ENCODE measurements at regions not wholly inside any gene's neighbourhood (a gene's known extent, or its start where the extent isn't known, plus 50 kb on each side); places are given as distances from the start of the nearest gene placed in this dataset.
"Not testable (repeated sequence)": the region's sequence is repeated elsewhere in the genome, so short reads cannot be mapped to it uniquely, and the experiment has no call there.

DNA sequence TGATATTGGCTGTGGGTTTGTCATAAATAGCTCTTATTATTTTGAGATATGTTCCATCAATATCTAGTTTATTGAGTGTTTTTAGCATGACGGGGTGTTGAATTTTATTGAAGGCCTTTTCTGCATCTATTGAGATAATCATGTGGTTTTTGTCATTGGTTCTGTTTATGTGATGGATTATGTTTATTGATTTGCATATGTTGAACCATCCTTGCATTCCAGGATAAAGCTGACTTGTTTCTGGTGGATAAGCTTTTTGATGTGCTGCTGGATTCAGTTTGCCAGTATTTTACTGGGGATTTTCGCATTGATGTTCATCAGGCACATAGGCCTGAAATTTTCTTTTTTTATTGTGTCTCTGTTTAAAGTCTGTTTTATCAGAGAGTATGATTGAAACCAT lies 151.1 kb upstream of the CREB1 start:
- H3K27ac ChIP-seq (ENCODE audit: low read depth, low read length), result not testable (repeated sequence)
- 74 to 97% (median 92%) methylated on average over 2 of the region's 2 CpGs for WGBS, 3 donors

DNA sequence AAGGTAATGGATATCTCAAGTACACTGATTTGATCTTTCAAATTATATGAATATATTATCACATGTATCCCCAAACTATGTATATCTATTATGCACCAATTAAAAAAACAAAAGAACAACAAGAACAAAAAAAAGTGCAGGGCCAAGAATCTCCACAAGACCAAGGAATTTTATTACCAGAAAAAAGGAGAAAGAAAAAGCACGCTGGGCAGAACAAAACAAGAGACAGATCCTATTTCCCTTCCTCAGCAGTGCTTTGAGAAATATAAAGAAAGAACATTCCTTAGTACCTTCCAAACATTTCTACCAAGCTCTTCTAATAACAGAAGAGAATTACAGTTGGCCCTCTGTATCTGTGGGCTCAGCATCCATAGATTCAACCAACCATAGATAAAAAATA lies 144.7 kb upstream of the CREB1 start:
- no peak overlapping the region for H3K27ac ChIP-seq (ENCODE audit: low read depth, low read length)
- 82 to 91% (median 88%) methylated on average over 1 of the region's 1 CpG for WGBS, 3 donors

DNA sequence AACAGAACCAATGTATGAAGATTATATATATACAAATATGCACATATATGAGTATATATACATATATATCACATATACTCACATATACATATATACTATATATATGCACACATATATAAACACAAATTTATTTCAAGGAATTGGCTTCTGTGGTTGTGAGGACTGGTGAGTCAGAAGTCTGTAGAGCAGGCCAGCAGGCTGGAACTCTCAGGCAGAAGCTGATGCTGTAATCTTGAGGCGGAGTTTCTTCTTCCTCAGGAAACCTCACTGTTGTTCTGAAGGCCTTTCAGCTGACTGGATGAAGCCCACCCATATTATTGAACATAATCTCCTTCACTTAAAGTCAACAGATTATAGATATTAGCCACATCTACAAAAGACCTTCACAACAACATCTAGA lies 143.9 kb upstream of the CREB1 start:
- H3K27ac ChIP-seq (ENCODE audit: low read depth, low read length), result no peak overlapping the region
- 63 to 76% (median 69%) methylated on average over 1 of the region's 1 CpG for WGBS, 3 donors

DNA sequence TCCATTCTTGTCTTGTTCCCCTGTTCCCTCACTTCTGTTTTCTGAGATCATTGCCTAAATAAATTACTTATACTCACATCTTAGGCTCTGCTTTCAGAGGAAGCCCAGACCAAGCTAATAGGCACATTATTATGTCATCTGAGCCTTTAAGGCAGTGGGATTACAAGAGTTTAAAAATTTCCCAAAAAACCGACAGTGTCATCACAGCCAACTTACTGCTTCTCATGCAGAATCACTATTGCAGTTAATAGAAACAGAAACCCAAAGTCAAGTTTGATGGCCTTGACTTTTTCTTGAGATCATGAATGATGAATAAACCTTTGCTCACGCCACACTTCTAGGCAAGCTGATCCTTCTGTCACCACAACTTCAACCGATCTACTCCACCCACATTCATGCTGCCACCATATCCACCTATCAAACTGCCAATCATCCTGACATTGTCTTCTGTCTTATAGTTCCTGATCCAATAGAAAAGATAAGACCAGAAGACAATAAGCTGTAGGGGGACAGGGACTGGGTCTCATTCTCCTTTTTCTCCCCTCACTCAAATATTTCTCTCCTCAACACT lies 142.7 kb upstream of the CREB1 start:
- 78 to 91% (median 88%) methylated on average over 3 of the region's 3 CpGs for WGBS, 3 donors
- no peak overlapping the region for H3K27ac ChIP-seq (ENCODE audit: low read depth, low read length)

DNA sequence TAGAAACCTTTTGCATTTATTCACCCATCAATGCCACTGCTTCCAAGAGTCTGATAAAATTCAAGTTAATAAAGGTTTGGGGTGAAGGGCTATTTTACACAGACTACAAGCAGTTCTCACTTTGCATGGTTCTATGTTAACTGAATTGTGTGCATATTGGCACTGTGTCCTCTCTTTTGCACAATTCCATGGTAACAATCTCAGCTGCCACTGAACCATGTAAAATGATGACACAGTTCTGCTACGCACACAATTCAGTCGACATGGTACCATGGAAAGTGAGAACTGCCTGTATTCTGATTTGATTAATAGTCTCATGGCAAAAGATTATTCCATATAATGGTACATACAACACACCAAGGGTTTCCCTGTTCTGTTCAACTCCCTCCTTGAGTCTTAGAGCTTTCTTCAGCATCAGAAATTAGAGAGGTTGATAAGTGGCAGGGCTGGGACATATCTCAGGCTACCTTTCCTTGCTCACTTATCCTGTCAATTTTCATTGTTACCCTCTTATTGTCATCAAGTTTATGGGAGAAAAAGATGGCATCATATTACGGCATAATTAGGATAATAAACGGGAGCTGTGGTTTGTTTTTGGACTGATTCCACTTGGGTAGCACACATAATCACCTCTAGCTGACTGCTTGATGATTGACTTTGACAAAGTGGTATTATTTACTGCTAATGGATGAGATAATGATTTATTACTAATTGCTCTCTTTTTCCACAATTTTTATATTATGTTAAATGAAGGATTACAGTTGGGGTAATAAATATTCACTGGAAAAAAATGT lies 139.3 kb upstream of the CREB1 start:
- H3K27ac ChIP-seq (ENCODE audit: low read depth, low read length), result no peak overlapping the region
- WGBS, 3 donors, result 67 to 93% (median 78%) methylated on average over 4 of the region's 4 CpGs

DNA sequence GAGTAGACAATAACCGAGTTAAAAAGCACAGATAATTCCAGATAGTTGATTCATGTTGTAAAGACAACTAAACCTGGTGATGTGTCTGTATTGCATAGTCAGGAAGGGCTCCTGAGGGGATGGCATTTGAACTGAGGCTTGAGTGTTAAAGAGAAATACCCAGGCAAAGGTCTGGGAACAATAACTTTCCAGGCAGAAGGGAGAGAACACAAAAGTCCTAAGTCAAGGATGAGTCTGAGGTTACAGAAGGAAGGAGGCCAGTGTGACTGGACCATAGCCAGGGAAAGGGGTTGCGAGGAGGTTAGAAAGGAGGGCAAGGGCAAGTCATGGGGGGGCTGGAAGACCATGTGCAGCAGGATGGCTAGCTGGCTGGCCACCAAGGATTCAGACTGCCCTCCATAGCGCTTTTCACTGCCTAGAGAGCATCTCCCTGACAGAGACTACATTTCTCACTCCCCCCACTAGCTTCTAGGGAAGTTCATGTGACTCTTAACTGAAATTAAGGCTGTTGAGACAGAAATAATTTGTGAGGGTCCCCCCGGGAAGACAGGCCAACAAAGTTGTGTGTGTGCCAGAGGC lies 135.5 kb upstream of the CREB1 start:
- 67 to 77% (median 74%) methylated on average over 4 of the region's 4 CpGs for WGBS, 3 donors
- no peak overlapping the region for H3K27ac ChIP-seq (ENCODE audit: low read depth, low read length)

DNA sequence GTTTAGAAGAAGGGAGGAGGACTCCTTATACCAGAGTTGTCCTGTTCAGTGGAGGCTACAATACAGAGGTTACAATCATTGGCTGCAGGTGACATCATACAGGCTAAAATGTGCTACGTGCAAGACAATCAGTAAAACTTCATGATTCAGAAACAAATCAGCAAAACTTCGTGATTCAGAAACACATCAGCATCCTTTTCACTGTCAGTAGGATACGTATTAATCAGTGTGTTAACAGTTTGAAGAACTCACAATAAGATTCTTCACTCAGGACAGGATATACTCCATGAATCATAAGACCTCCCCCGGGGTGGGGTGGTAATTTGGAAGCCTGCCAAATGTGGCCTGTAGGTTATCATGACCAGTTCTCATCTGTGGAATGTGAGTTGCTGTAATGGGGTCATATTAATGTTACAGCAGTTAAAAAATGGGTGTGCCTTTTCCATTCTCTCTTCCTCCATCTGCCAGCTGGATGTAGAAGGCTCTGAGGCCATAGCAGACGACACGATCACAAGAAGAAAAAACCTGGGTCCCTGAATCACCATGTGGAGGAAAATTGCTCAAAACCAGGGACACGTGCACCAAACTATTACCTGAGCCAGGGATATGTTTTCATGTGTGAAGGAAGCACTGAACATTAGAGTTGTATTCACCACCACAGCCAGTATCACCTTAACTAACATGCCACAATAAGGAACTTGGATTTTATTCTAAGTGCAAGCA lies 134.8 kb upstream of the CREB1 start:
- no peak overlapping the region for H3K27ac ChIP-seq (ENCODE audit: low read depth, low read length)
- 44 to 56% (median 45%) methylated on average over 7 of the region's 7 CpGs for WGBS, 3 donors

DNA sequence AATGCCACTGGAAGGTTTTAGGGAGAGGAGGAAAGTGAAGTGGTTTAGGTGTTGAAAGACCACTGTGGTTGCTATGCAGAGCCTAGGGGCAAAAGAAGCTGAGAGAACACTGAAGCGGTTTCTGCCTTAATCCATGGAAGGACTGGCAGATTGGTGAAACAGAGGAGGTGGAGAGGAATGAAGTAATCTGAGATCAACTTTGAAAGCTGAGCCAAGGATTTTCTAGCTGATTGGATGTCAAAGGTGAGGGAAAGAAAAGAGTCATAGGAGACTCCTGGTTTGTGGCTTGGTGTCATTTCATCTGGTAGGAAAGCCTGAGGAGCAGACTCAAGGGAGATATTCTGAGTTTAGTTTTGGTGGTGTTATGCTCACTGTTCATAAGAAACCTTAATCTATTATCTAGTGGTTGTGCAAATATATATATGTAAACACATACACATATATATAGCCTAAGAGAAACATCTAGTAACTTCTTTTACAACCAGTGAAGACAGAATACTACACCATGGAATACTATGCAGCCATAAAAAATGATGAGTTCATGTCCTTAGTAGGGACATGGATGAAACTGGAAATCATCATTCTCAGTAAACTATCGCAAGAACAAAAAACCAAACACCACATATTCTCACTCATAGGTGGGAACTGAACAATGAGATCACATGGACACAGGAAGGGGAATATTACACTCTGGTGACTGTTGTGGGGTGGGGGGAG lies 134.1 kb upstream of the CREB1 start:
- H3K27ac ChIP-seq (ENCODE audit: low read depth, low read length), result no peak overlapping the region
- 79 to 97% (median 96%) methylated on average over 1 to 2 of the region's 2 CpGs for WGBS, 3 donors

DNA sequence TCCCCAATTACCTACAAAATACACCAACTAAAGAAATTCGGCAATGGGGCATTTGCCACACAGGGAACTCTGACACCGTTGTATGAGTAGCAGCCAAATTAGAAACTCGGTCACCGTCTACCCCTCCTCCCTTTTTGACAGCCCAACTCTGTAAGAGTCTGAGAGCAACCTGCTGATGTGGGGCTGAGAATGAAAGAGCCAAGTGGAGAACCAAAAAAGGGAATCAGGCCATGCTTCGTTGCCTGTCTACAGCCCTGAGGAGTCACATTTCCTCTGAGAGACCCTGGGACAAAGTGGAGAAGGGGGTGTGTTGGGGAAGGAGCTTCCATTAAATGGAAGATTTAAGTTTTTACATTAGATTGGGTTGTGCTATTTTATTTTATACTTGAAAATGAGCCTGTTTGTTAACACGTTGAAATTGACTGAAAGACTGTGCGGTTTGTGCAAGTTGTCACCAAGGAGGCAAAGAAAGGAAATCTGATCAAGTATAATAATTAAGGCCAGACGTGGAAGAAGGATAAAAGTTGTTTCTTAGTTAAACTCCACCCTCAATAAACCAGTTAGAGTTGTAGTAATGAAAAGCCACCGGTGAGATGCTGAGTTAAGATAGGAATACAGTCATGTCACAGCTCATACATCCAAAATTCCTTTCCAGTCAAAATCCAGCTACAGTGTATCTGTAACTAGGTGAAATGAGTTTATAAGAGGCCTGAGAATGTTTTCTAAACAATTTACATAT lies 131.7 kb upstream of the CREB1 start:
- WGBS, 3 donors, result 75 to 91% (median 89%) methylated on average over 9 of the region's 9 CpGs
- H3K27ac ChIP-seq (ENCODE audit: low read depth, low read length), result no peak overlapping the region

DNA sequence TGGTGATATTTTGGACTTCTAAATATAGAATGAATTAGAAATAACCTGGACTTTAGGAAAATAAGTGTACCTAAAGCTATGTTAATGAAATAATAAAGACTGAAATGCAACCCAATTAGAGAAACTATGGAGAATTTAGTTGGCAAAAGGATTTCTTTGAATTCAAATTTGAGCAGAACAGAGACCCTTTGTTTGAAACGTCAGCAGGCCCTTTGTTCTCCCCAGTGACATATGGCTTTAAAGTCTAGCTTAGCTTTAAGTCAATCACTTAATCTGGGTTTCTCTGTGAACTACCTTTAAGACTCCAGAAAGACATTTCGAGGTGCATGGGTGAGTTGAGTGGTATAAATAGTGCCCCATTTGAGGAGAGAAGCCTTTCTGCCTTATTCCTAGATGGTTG lies 130.5 kb upstream of the CREB1 start:
- WGBS, 3 donors, result 34 to 86% (median 77%) methylated on average over 2 of the region's 2 CpGs
- no peak overlapping the region for H3K27ac ChIP-seq (ENCODE audit: low read depth, low read length)

DNA sequence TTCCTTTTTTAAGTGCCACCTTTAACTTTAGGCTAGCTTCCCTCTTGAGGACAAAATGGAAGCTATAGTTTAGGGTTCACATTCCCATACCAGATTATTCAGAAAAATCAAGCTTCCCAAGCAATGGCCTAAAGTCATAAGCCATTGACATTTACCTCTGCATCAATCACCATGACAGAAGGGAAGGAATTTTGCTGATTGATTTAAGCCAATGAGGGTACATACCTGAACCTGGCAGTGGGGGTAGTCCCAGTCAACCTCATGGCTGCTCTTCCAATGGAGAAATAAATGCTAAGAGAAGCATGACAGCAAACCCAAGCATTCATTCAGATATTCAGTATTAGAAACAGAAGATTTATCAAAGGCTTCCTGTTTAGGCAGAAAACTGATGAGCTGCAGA lies 128.4 kb upstream of the CREB1 start:
- no peak overlapping the region for H3K27ac ChIP-seq (ENCODE audit: low read depth, low read length)

DNA sequence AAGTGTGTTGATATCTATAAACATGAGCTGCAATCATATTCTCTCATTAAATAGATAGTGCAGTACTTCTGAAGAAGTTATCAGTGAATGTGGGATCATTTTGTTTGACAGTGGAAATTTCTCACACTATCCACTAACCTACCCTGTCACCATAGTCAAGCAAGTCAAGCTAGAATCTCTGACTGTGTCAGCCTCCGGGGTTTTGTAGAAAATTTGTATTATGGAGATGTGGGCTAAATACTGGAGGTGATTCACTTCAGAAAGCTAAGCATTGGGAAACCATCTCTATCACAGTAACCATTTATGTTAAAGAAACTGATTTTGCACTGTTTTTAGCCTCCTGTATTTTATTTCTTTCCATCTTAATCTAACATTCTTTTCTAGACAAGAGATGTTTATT lies 126.6 kb upstream of the CREB1 start:
- no peak overlapping the region for H3K27ac ChIP-seq (ENCODE audit: low read depth, low read length)
- 75 to 95% (median 89%) methylated on average over 1 of the region's 1 CpG for WGBS, 3 donors

DNA sequence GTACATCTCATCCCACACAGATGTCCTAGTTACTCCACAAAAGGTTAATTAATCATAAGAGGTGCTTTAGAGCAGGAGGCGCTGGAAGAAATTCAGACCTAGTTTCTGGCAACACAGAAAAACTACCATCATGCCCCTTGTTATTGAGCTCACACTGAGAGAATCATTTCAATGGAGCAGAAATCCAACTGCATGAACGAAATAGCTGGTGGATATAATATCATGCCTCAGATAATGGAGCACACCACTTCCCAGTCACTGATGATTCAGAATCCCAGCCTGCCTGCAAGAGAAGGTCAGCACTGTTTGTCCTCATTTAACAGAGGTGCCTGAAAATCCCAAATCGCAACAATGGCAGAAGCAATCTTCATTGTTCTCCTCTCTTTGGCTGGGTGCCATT lies 125.8 kb upstream of the CREB1 start:
- WGBS, 3 donors, result 68 to 81% (median 72%) methylated on average over 3 of the region's 3 CpGs
- no peak overlapping the region for H3K27ac ChIP-seq (ENCODE audit: low read depth, low read length)

DNA sequence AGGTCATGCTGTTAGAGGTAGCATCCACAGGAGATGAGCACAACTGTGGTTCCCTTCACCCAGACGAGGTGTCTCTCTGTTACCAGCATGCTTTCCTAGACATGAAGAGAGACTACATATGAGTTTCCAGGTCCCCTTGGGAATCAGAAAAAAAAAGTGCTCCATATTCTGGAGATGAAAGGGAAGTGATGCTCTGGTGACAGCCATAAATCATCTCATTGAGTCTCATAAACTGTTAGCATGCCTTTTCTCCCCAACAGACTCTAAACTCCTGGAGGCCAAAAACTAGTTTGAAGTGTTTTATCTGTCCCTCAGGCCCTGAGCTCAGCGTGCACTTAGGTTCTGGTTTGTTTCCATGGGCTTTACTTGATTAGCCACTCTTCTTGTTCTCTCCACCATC lies 124.6 kb upstream of the CREB1 start:
- H3K27ac ChIP-seq (ENCODE audit: low read depth, low read length), result no peak overlapping the region
- 72 to 88% (median 77%) methylated on average over 2 of the region's 2 CpGs for WGBS, 3 donors

DNA sequence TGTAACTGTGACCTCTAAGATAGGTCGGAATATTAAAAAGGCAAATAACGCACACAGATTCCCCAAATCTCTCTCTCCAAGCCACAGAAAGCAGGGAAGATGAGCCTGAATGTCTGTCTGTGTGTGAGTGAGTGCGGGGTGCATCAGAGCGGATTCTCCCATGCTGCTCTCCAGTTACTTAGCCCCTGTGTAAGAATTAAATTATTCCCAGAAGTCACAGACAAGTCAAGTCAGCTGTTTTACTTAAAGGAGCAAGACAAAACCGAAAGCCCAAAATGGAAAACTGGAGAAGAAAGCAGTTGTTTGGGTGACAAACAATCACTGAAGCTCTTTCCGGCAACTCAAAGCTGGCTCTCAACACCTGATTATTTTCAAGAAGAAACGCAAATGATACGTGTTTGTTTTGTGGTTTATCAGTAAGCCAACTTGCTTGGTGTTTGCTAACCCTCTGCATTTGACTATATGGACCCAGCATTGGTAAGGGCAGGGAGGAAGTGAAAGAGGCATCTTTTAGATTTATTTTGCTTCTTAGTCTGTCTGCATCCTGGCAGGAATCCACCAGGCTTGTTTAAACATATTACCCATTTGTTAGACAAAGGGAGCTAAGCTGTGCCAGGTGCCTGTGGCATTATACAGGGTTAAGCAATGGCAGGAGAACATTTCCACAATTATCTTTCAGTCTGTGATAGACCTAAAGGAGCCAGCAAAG lies 121.5 kb upstream of the CREB1 start:
- no peak overlapping the region for H3K27ac ChIP-seq (ENCODE audit: low read depth, low read length)
- 33 to 85% (median 76%) methylated on average over 8 of the region's 8 CpGs for WGBS, 3 donors

DNA sequence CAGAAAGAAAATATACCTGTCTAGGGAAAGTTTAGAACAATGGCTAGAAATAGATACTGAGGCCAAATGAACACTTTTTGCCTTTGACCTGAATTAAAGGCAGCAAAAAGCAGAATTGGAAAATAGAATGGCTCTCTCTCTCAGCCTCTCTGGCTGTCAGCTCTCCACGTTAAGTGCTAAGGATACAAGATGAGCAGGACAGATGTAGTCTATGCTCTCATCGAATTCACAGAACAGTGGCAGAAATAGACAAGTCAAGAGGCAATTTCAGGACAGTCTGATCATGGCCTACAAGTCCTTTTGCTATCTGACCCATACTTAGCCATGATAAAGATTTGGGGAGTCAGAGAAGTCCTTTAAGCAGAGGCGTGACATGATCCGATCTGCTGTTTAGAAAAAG lies 120.2 kb upstream of the CREB1 start:
- no peak overlapping the region for H3K27ac ChIP-seq (ENCODE audit: low read depth, low read length)
- WGBS, 3 donors, result 71 to 74% (median 74%) methylated on average over 4 of the region's 4 CpGs

DNA sequence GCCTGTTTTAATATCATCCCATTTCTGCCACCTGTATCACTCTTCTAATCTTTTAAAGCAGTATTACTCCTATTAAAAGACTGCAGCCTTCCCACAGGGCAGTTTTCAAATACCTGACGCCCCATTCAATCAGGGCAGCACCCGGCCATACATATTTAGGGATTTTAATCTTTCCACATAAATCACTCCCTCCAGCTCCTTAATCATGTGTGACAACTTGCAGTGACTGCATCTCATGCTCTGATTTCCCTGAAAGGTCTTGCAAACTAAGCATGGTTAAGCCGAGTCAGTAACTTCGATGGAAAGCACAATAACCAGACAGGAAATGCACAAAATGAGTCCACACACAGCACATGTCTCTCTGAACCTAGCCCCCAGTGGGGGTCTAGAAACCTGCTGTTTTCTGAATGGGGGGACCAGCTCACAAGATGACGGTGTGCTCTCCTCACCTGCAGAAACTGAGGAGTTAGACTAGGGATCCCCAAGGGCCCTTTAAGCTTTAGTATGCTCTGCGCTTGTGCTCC lies 116.9 kb upstream of the CREB1 start:
- WGBS, 3 donors, result 62 to 83% (median 77%) methylated on average over 6 of the region's 6 CpGs
- H3K27ac ChIP-seq (ENCODE audit: low read depth, low read length), result no peak overlapping the region

All from adipose tissue (tissue), 3 donors.